ENCODE measurements at regions not wholly inside any gene's neighbourhood (a gene's known extent, or its start where the extent isn't known, plus 50 kb on each side); places are given as distances from the start of the nearest gene placed in this dataset.
"Not testable (repeated sequence)": the region's sequence is repeated elsewhere in the genome, so short reads cannot be mapped to it uniquely, and the experiment has no call there.

- DNase-seq (ENCODE audit: low read depth in 2 of 2): no peak
These were observed 123.4 kb downstream of the POSTN start for GRCh38 chr13:37475151-37475550.

GRCh38 chr13:37473035-37473434 lies 125.5 kb downstream of the POSTN start:
- DNase-seq (ENCODE audit: low read depth in 2 of 2): no peak

DNA sequence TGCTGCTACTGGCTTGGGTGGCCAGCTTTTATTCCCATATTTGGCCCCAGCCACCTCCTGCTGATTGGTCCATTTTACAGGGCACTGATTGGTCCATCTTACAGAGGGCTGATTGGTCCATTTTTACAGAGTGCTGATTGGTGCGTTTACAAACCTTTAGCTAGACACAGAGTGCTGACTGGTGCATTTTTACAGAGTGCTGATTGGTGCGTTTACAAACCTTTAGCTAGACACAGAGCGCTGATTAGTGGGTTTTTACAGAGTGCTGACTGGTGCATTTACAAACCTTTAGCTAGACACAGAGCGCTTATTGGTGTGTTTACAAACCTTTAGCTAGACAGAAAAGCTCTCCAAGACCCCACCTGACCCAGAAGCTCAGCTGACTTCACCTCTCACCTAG lies 126.3 kb downstream of the POSTN start:
- DNase-seq (ENCODE audit: low read depth in 2 of 2): not testable (repeated sequence)

DNA sequence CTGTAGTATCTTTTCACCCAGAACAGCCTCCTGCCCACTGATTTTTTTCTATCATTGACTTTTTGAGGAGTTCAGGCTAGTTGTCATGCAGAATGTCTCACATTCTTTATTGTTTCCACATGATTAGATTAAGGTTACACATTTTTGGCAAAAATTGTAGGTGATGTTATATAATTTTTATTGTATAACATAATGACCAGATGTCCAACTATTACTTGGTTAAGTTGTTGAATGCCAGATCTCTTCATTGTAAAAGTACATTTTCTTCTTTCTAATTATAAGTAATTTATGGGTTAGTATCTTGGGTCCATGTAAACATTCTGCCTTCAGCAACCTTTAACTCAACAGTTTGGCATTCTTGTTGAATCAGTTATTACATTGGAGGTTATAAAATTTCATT lies 138.4 kb downstream of the POSTN start:
- DNase-seq (ENCODE audit: low read depth in 2 of 2): peak; percentile 74

- DNase-seq (ENCODE audit: low read depth in 2 of 2): peak; percentile 72
These were observed 141.0 kb downstream of the POSTN start for GRCh38 chr13:37457612-37458011.

- no peak for DNase-seq (ENCODE audit: low read depth in 2 of 2)
These were observed 142.1 kb downstream of the POSTN start for GRCh38 chr13:37456506-37456905.

- no peak for DNase-seq (ENCODE audit: low read depth in 2 of 2)
These were observed 142.5 kb downstream of the POSTN start for GRCh38 chr13:37456041-37456440.

DNA sequence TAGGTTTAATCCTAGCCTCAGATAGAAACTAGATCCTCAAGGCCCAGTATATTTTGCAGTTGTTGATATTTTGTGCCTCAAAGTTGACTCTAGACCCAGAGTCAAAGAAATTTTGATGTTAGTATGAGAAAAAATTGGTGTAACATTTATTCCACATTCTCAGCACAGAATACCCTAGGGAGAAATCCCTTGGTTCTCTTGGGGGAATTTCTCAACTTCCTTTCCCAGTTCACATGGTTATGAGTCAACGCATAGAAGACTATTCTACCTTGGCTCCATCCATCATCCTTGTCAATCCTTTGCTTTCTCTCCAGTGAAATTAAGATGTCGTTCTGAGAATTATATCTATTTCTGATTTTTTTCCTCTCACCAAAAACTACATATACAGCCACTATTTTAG lies 145.3 kb downstream of the POSTN start:
- DNase-seq (ENCODE audit: low read depth in 2 of 2): peak; percentile 34 to 40

DNA sequence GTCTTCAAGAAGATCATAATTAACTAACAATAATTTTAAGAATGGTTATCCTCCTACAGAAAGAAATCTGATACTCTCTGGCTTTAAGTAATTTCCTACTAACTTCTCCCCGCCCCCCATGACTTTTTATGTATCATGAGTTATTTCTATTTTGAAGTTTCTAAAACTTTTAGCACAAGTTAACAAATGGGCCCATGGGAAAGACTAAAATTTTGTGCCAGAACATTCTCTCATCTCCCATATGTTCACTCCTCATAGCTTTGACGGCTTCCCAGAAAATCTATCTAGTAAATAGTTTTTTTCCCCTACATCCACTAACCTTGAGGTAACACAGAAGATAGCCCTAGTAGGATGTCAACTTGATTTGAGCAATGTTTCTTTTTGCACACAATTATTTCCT lies 148.3 kb downstream of the POSTN start:
- no peak for DNase-seq (ENCODE audit: low read depth in 2 of 2)

DNA sequence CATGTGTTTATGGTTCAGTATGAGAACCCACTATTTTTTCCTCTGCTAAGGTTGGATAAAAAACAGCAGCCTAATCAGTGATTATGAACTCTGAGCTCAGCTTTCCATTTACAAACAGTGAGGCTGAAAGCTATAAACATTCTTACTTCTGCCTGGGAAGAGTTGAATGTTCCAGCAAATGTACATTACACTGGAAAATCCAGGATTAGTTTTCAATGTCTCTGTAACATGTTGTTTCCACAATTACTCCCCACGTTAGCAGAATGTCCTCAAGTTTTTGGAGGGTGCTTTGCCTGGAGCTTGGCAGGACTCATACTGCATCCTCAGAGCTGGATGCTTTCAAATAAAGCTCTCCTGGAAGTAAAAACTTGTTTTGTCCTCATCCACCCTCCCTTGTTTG lies 150.4 kb downstream of the POSTN start:
- DNase-seq (ENCODE audit: low read depth in 2 of 2): no peak

GRCh38 chr13:37446503-37446902 lies 152.1 kb downstream of the POSTN start:
- peak; percentile 79 to 82 for DNase-seq (ENCODE audit: low read depth in 2 of 2)

GRCh38 chr13:37443538-37443937 lies 155.0 kb downstream of the POSTN start:
- DNase-seq (ENCODE audit: low read depth in 2 of 2): peak; percentile 87 to 89

DNA sequence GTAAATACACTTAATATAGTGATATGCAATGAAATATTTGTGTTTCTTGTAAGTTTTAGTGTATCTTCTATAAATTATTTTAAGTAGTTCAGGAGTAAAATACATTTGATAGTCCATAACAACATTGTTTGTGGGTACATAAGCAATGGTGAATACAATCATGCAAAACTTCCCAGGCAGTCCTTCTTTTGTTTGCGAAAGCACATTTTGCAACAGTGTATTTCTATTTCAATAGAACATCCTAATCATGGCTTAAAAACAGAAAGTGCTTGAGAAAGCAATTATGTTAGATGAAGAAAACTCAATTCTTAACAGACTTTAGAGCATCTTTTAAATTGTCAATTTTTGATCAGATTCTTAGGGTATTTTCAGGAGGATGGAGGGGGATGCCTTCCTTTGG lies 155.6 kb downstream of the POSTN start:
- no peak for DNase-seq (ENCODE audit: low read depth in 2 of 2)

- DNase-seq (ENCODE audit: low read depth in 2 of 2): no peak
These were observed 162.7 kb downstream of the POSTN start for GRCh38 chr13:37435881-37436280.

- DNase-seq (ENCODE audit: low read depth in 2 of 2): no peak
These were observed 165.5 kb downstream of the POSTN start for GRCh38 chr13:37433086-37433485.

GRCh38 chr13:37429976-37430375 lies 168.6 kb downstream of the POSTN start:
- peak; percentile 59 to 66 for DNase-seq (ENCODE audit: low read depth in 2 of 2)

- DNase-seq (ENCODE audit: low read depth in 2 of 2): no peak
These were observed 170.6 kb downstream of the POSTN start for GRCh38 chr13:37427843-37428494.

DNA sequence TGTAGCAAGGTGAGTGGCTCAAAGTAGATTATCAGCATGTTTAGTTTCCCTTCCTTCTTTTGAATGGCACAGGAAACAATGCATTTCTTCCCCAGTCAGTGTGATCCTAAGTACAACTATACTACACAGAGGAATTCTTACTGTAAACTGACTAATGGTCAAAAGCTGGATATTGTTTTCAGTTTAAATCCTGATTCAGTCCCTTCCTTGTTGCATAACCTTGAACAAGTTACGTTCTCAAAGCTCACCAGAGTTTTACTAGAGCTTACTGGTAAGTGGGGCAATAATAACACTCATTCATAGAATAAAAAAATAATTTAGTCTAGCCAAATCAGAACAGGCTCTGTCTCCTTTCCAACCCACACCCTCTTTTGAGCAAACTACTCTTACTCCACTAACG lies 180.1 kb downstream of the POSTN start:
- DNase-seq (ENCODE audit: low read depth in 2 of 2): no peak

DNA sequence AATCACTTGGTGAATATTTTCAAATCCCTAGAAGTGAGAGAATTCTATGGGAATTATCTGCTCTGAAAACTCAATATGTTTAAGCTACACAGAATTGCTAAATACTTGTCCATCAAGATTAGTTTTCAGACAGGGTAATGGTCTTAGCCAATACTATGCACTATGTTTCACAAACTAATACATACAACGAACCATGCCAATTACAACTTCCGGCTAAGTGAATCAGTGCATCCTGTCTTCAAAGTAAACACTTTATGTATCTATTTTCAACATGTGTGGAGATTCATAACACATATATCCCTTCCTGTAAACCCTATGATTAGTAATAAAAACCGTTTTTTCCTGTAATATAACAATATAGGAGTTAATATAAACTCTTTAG lies 181.5 kb downstream of the POSTN start:
- no peak for DNase-seq (ENCODE audit: low read depth in 2 of 2)

GRCh38 chr13:37416291-37417059 lies 182.1 kb downstream of the POSTN start:
- DNase-seq (ENCODE audit: low read depth in 2 of 2): peak; percentile 63 to 64

DNA sequence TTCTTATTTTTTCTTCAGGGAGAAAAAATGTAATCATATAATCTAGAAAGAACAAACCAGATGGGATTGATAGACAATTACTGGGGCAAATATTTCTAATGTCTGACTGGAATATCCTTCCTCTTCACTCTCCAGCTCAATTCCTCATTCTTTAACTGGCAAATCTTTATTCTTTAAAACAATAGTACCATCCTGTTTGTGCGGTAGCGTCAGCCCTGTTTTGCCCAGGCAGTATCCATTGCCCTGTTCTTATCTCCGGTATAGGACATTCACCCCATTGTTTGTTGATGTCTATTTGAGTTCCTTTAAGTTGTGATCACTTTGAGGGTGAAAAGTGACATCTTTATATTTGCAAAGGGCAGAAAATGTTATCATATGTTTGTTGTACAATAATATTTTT lies 185.4 kb downstream of the POSTN start:
- DNase-seq (ENCODE audit: low read depth in 2 of 2): no peak

DNA sequence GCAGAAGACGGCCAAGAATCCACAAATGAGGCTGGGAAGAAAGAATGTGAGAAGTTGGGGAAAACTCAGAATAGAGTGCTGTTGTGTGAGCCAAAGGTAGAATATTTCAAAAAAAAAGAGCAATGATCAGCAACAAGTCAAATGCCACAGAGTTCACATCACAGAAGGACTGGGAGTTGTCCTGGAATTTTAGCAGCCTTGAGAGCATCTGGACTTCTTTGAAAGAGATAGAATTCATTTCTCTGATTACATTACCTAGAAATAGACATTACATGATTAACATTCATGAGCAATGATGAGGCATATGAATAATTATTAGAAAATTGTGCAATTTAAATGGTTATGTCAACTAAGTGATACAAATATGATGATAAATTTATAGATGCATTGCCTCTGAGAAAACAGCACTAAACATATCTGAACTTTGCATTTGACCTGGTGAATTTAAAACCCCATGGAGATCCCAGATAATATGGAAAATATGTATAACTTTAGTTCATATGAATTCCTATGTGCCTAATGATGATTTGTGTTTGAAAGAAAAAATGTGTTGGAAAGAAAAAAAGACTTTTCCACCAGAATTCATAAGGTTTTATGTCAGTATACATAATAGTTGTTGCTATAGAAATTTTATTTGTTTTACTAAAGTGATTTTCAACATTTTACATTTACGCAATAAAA lies 186.2 kb downstream of the POSTN start:
- peak; percentile 87 to 88 for DNase-seq (ENCODE audit: low read depth in 2 of 2)

DNA sequence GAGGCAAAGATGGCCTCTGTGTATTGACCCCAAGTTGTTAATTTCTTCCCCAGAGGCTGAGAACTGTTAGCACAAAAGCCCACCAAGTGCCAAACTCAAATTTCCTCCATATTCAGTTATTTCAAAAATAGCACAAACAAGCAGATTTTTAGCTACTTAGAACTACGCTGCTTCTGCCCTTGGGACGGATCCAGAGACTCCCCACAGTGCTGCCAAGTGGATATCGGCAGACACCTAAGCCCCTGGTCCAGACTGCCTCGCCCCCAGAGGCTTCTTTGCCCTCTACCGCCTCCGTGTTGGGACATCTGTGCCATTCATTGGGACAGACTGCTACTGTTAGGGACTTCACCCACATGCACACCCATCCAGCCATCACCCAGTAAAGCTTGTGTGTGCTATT lies 188.3 kb downstream of the POSTN start:
- DNase-seq (ENCODE audit: low read depth in 2 of 2): no peak
